ENCODE measurements at regions not wholly inside any gene's neighbourhood (a gene's known extent, or its start where the extent isn't known, plus 50 kb on each side); places are given as distances from the start of the nearest gene placed in this dataset.

DNA sequence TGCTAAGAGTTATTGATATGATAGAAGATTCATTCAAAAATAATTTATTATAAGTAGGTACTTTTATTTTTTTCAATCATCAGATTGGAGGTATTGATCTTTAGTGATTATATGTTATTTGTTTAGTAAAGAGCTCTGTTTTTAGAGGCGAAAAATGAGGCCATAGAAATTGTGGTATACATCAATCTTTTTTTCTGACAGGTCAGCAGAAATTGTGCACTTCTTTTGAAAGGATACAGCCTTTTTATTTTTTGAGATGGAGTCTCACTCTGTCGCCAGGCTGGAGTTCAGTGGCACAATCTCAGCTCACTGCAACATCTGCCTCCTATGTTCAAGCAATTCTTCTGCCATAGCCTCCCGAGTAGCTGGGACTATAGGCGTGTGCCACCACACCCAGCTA, 292.1 kb downstream of the BAMBI start:
- no peak overlapping the region for H3K9ac ChIP-seq (ENCODE audit: insufficient read depth in 1 of 2, low read depth in 2 of 2, low read length in 2 of 2)
- no peaks in the 10 kb centered on the region for H3K79me2 ChIP-seq (ENCODE audit: control insufficient read depth, insufficient read depth, low read length)
- peaks cover 0 to 3% of the 10 kb centered on the region in 2 experiments; a peak in 2 of 5 replicates for H3K4me1 ChIP-seq (replicated peaks in 1 of 2; ENCODE audit: control insufficient read depth in 2 of 2, insufficient read depth in 2 of 2, low read length in 2 of 2)
- ChIA-PET POLR2A (interaction anchor here (1.3 kb wide), 1 partner anchor 134 kb away, joined by 3 read pairs; no protein-coding TSS in a partner anchor), CTCF (ENCODE audit: low intra/inter-chr PET ratio) (no interaction called here)
- no peaks in the 10 kb centered on the region for H4K20me1 ChIP-seq (replicated peaks; ENCODE audit: control insufficient read depth, insufficient read depth, low read length)
- WGBS (ENCODE audit: insufficient coverage, low coverage, missing lambda C conversion rate) = 42% methylated on average over 4 of the region's 4 CpGs
- in situ Hi-C loops (cut with MboI) = no loop called here
- BruUV-seq (replicated peaks) = no TSS peak
- no peaks in the 10 kb centered on the region for H3K9me3 ChIP-seq (replicated peaks; ENCODE audit: control insufficient read depth, insufficient read depth, low read depth, low read length)
- no peak overlapping the region for H3K27ac ChIP-seq (ENCODE audit: extremely low read depth, low read depth, low read length)
- H3K27me3 ChIP-seq (ENCODE audit: control insufficient read depth in 2 of 2, insufficient read depth in 2 of 2, low read length in 2 of 2) = no peaks in the 10 kb centered on the region
- no peak for FAIRE-seq
- H3K4me2 ChIP-seq (ENCODE audit: insufficient read depth, low read length) = no peak overlapping the region
- ATAC-seq = no peak
- intact Hi-C loops (cut with micrococcal nuclease) = no loop called here
- DNase-seq (ENCODE audit: extremely low read depth in 1 of 4, low spot score in 3 of 4) = no peak
- no peaks in the 10 kb centered on the region for H3K9me1 ChIP-seq (ENCODE audit: control insufficient read depth, insufficient read depth, low read length)
- H3K4me3 ChIP-seq = no peak overlapping the region
- H2AFZ ChIP-seq (ENCODE audit: low read depth, low read length) = no peak overlapping the region
- H3K36me3 ChIP-seq (ENCODE audit: control insufficient read depth, insufficient read depth, low read length) = no peaks in the 10 kb centered on the region
- TF ChIP-seq, protein P1, sequence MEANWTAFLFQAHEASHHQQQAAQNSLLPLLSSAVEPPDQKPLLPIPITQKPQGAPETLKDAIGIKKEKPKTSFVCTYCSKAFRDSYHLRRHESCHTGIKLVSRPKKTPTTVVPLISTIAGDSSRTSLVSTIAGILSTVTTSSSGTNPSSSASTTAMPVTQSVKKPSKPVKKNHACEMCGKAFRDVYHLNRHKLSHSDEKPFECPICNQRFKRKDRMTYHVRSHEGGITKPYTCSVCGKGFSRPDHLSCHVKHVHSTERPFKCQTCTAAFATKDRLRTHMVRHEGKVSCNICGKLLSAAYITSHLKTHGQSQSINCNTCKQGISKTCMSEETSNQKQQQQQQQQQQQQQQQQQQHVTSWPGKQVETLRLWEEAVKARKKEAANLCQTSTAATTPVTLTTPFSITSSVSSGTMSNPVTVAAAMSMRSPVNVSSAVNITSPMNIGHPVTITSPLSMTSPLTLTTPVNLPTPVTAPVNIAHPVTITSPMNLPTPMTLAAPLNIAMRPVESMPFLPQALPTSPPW (CRISPR knock-in tag; IDR thresholded peaks at IDR 0.05) = no peak
- TF ChIP-seq FOXA1 (IDR thresholded peaks at IDR 0.05; ENCODE audit: borderline replicate concordance) = no peak
- no peak for TF ChIP-seq GTF2E2 (tag; IDR thresholded peaks at IDR 0.05)
- TF ChIP-seq MYBL2 (IDR thresholded peaks at IDR 0.05; ENCODE audit: low read depth) = no peak
- no peak for TF ChIP-seq MYBL2 (CRISPR knock-in tag; IDR thresholded peaks at IDR 0.05; ENCODE audit: borderline replicate concordance)
- TF ChIP-seq, protein P2, sequence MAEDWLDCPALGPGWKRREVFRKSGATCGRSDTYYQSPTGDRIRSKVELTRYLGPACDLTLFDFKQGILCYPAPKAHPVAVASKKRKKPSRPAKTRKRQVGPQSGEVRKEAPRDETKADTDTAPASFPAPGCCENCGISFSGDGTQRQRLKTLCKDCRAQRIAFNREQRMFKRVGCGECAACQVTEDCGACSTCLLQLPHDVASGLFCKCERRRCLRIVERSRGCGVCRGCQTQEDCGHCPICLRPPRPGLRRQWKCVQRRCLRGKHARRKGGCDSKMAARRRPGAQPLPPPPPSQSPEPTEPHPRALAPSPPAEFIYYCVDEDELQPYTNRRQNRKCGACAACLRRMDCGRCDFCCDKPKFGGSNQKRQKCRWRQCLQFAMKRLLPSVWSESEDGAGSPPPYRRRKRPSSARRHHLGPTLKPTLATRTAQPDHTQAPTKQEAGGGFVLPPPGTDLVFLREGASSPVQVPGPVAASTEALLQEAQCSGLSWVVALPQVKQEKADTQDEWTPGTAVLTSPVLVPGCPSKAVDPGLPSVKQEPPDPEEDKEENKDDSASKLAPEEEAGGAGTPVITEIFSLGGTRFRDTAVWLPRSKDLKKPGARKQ (CRISPR knock-in tag; IDR thresholded peaks at IDR 0.05) = no peak
- no peak for TF ChIP-seq ETS2 (tag; IDR thresholded peaks at IDR 0.05; ENCODE audit: borderline replicate concordance, poor library complexity, severe bottlenecking)
- peak; percentile 69 for TF ChIP-seq MAFF (IDR thresholded peaks at IDR 0.05; ENCODE audit: low read length)
- TF ChIP-seq HMG20A (CRISPR knock-in tag; conservative IDR thresholded peaks at IDR 0.05) = no peak
- no peak for TF ChIP-seq ZNF121 (CRISPR knock-in tag; conservative IDR thresholded peaks at IDR 0.05)
- TF ChIP-seq ZKSCAN3 (CRISPR knock-in tag; IDR thresholded peaks at IDR 0.05) = no peak
- no peak for TF ChIP-seq EGR1 (conservative IDR thresholded peaks at IDR 0.05)
- TF ChIP-seq MEIS2 (IDR thresholded peaks at IDR 0.05; ENCODE audit: partially characterized antibody) = peak; percentile 42
- TF ChIP-seq NR2F6 (CRISPR knock-in tag; IDR thresholded peaks at IDR 0.05) = no peak
- TF ChIP-seq NFE2 (IDR thresholded peaks at IDR 0.05; ENCODE audit: low read depth) = no peak
- TF ChIP-seq, protein P3, sequence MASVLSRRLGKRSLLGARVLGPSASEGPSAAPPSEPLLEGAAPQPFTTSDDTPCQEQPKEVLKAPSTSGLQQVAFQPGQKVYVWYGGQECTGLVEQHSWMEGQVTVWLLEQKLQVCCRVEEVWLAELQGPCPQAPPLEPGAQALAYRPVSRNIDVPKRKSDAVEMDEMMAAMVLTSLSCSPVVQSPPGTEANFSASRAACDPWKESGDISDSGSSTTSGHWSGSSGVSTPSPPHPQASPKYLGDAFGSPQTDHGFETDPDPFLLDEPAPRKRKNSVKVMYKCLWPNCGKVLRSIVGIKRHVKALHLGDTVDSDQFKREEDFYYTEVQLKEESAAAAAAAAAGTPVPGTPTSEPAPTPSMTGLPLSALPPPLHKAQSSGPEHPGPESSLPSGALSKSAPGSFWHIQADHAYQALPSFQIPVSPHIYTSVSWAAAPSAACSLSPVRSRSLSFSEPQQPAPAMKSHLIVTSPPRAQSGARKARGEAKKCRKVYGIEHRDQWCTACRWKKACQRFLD (CRISPR knock-in tag; IDR thresholded peaks at IDR 0.05) = no peak
- TF ChIP-seq TFE3 (CRISPR knock-in tag; IDR thresholded peaks at IDR 0.05) = no peak
- TF ChIP-seq KDM5B (IDR thresholded peaks at IDR 0.05; ENCODE audit: insufficient replicate concordance, low read depth, low read length) = no peak
- no peak for TF ChIP-seq FOXJ2 (tag; IDR thresholded peaks at IDR 0.05)
